ENCODE measurements at regions not wholly inside any gene's neighbourhood (a gene's known extent, or its start where the extent isn't known, plus 50 kb on each side); places are given as distances from the start of the nearest gene placed in this dataset.

DNA sequence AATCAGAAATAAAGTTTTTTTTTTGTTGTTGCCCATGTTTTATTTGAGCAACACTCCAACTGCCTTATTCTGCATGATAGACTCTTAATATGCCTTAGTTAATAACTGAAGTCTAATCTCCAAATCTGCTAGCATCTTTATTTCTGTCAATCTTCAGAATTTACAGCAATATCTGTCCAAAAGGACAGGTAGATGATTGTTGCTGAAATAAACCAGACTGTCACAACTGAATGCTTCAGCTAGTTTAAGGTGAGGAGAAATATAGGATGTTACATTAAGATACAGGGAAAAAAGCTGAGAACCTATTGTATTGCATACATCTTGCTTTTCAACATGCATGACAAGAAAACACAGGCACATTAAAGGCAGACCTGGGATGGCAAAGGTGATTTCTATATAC lies 204.3 kb downstream of the SLITRK1 start:
- H2BK120ac ChIP-seq (ENCODE audit: low read depth, low read length) = no peak overlapping the region
- ATAC-seq (ENCODE audit: low read depth) = no peak
- H4K5ac ChIP-seq (ENCODE audit: low read depth, low read length) = no peak overlapping the region
- no peak overlapping the region for H2AFZ ChIP-seq (replicated peaks; ENCODE audit: low read length, poor library complexity)
- no TSS peak for BruUV-seq (replicated peaks)
- ChIA-PET POLR2A (ENCODE audit: unreplicated experiment) (no interaction called here), CTCF (no interaction called here)
- no peaks in the 10 kb centered on the region for H3K79me1 ChIP-seq (ENCODE audit: low read depth in 1 of 2, low read length in 2 of 2)
- no peak overlapping the region for H3K23ac ChIP-seq (ENCODE audit: low read depth, low read length)
- no peak overlapping the region for H2AK9ac ChIP-seq (replicated peaks; ENCODE audit: low read depth, low read length, poor library complexity)
- no peak overlapping the region for H3K14ac ChIP-seq (replicated peaks; ENCODE audit: low read depth, low read length)
- TF ChIP-seq, protein P1, sequence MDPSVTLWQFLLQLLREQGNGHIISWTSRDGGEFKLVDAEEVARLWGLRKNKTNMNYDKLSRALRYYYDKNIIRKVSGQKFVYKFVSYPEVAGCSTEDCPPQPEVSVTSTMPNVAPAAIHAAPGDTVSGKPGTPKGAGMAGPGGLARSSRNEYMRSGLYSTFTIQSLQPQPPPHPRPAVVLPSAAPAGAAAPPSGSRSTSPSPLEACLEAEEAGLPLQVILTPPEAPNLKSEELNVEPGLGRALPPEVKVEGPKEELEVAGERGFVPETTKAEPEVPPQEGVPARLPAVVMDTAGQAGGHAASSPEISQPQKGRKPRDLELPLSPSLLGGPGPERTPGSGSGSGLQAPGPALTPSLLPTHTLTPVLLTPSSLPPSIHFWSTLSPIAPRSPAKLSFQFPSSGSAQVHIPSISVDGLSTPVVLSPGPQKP (IDR thresholded peaks at IDR 0.05; ENCODE audit: borderline replicate concordance, low read depth, low read length) = no peak
- no peak overlapping the region for H4K91ac ChIP-seq (ENCODE audit: insufficient read depth, low read depth, low read length)
- no peak overlapping the region for H2AK5ac ChIP-seq (ENCODE audit: low read depth, low read length)
- H3K9ac ChIP-seq (ENCODE audit: low read depth, low read length) = no peak overlapping the region
- no peaks in the 10 kb centered on the region for H3K4me1 ChIP-seq (ENCODE audit: control insufficient read depth, insufficient read depth, low read length)
- no peak overlapping the region for H3K4me3 ChIP-seq (ENCODE audit: insufficient read depth, low read depth, low read length)
- H3K18ac ChIP-seq (ENCODE audit: low read depth, low read length) = no peak overlapping the region
- no peak overlapping the region for H3K4ac ChIP-seq (ENCODE audit: low read depth, low read length)
- H3K9me3 ChIP-seq (ENCODE audit: control insufficient read depth, insufficient read depth, low read length) = 0 out of 2 replicates have a peak, but pooled peaks cover 3% of the 10 kb centered on the region
- no peak overlapping the region for H3K56ac ChIP-seq (ENCODE audit: extremely low read depth, insufficient read depth, low read length)
- H3K27me3 ChIP-seq (ENCODE audit: control insufficient read depth, insufficient read depth, low read length) = no peaks in the 10 kb centered on the region
- H3K27ac ChIP-seq (ENCODE audit: insufficient read depth, low read length) = no peak overlapping the region
- no peak overlapping the region for H3K4me2 ChIP-seq (ENCODE audit: low read depth, low read length)
- H4K20me1 ChIP-seq (ENCODE audit: insufficient read depth, low read length) = no peaks in the 10 kb centered on the region
- no peaks in the 10 kb centered on the region for H3K36me3 ChIP-seq (ENCODE audit: control insufficient read depth, insufficient read depth, low read length)
- H2BK20ac ChIP-seq (ENCODE audit: low read depth, low read length) = no peak overlapping the region
- no peak overlapping the region for H2BK15ac ChIP-seq (ENCODE audit: low read depth, low read length)
- no peak for DNase-seq
- intact Hi-C loops (cut with micrococcal nuclease) (no loop called here), dilution Hi-C loops (cut with HindIII; ENCODE audit: low sequenced_read_pairs, unreplicated experiment) (no loop called here), in situ Hi-C loops (cut with MboI; ENCODE audit: low sequenced_read_pairs) (no loop called here)
- no peak overlapping the region for H2BK5ac ChIP-seq (ENCODE audit: low read depth, low read length, poor library complexity, severe bottlenecking)
- no peak overlapping the region for H4K8ac ChIP-seq (ENCODE audit: low read depth in 2 of 2, low read length in 2 of 2)
- H3K9me1 ChIP-seq (ENCODE audit: insufficient read depth, low read length) = no peaks in the 10 kb centered on the region

Measured in IMR-90 (cell line).